Subcutaneous abdominal adipose tissue (tissue), 5 donors: ENCODE measurements at regions not wholly inside any gene's neighbourhood (a gene's known extent, or its start where the extent isn't known, plus 50 kb on each side); places are given as distances from the start of the nearest gene placed in this dataset.

Experiments used
- H3K27ac ChIP-seq: one replicate; pipeline ENCODE4 v1.7.0; 2013; ENCODE audit warnings: low read depth, mild to moderate bottlenecking, inconsistent platforms, low read length, moderate library complexity
- H3K27me3 ChIP-seq, 5 donors: one replicate each; pipeline ENCODE4 v1.7.0; 2013; ENCODE audit warnings: low read length in 5 of 5, inconsistent platforms in 1 of 5; ENCODE audit not compliant: control insufficient read depth in 5 of 5, insufficient read depth in 4 of 5
- H3K36me3 ChIP-seq, 5 donors: one replicate each; pipeline ENCODE4 v1.7.0; 2013; ENCODE audit warnings: low read length in 5 of 5; ENCODE audit not compliant: control insufficient read depth in 5 of 5, insufficient read depth in 5 of 5
- H3K4me1 ChIP-seq, 5 donors: one replicate each; pipeline ENCODE4 v1.7.0; 2013; ENCODE audit warnings: low read length in 5 of 5, mild to moderate bottlenecking in 3 of 5, moderate library complexity in 1 of 5; ENCODE audit not compliant: control insufficient read depth in 5 of 5, insufficient read depth in 5 of 5
- H3K4me3 ChIP-seq, 5 donors: one replicate each; pipeline ENCODE4 v1.7.0; 2013; ENCODE audit warnings: low read length in 5 of 5, low read depth in 1 of 5
- H3K9ac ChIP-seq, 5 donors: one replicate each; pipeline ENCODE4 v1.7.0; 2013; ENCODE audit warnings: low read length in 5 of 5, mild to moderate bottlenecking in 4 of 5, moderate library complexity in 3 of 5
- H3K9me3 ChIP-seq, 5 donors: one replicate each; pipeline ENCODE4 v1.7.0; 2013; ENCODE audit warnings: low read length in 5 of 5; ENCODE audit not compliant: control insufficient read depth in 5 of 5
- donor health status: healthy.
- donor health status: healthy.
- donor health status: healthy.
- donor health status: healthy.
- donor health status: healthy.

DNA sequence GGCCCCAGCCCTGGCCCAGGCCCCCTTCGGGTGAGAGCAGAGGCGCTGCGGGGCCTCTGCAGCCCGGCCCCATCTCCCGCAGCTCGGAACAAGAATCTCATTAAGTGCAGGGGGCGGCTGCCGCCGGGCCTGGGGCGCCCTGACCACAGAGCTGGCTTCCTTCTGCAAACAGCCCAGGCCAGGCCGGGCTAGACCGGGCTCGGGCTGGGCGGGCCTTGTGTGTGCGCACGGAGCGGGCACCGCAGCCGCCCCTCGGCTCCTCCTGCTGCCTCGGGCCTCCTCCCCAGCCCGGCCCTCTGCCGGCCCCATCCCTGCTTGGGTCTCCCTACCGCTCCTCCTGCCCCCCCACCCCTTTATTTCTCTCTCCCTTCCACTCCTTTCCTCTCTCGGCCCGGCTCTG lies 83.3 kb downstream of the EFNB1 start:
- Histone ChIP-seq H3K9ac (no peak overlapping the region), H3K9me3 (no peaks in the 10 kb centered on the region), H3K27ac (no peak overlapping the region), H3K36me3 (no peaks in the 10 kb centered on the region), H3K4me3 (no peak overlapping the region), H3K27me3 (peaks cover 3 to 28% (median 14%) of the 10 kb centered on the region in 5 donors), H3K4me1 (peaks cover 0 to 23% (median 15%) of the 10 kb centered on the region in 5 donors)

- peaks cover 0 to 23% (median 15%) of the 10 kb centered on the region in 5 donors for H3K4me1 ChIP-seq
- no peak overlapping the region for H3K27ac ChIP-seq
- no peak overlapping the region for H3K9ac ChIP-seq
- H3K27me3 ChIP-seq, result peaks cover 2 to 34% (median 12%) of the 10 kb centered on the region in 5 donors
- no peak overlapping the region for H3K4me3 ChIP-seq
- H3K9me3 ChIP-seq, result no peaks in the 10 kb centered on the region
- no peaks in the 10 kb centered on the region for H3K36me3 ChIP-seq
Measured at GRCh38 chrX:68910731-68911428, 82.1 kb downstream of the EFNB1 start.

DNA sequence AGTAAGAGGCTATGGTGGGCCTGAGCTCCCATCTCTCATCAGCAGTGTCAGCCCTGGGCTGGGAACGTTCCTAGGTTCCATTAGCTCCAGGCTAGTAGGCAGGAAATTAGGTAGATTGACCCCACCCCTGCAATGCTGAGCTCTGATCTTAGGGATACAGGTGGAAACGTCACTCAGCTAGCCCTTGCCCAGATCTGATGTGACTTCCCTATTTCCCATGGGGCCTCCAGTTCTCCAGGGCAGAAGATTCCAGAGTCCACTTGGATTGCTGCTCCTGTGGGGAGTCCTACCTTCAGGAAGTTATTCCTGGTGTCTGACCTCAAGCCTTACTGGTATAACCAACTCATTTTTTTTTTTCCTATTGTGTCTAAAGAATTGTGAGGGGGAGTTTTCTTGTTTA lies 81.1 kb downstream of the EFNB1 start:
- Histone ChIP-seq H3K9ac (no peak overlapping the region), H3K4me1 (peaks cover 0 to 23% (median 15%) of the 10 kb centered on the region in 5 donors), H3K9me3 (no peaks in the 10 kb centered on the region), H3K36me3 (no peaks in the 10 kb centered on the region), H3K27me3 (peaks cover 2 to 34% (median 12%) of the 10 kb centered on the region in 5 donors), H3K4me3 (no peak overlapping the region), H3K27ac (no peak overlapping the region)

GRCh38 chrX:68908071-68908470 lies 79.2 kb downstream of the EFNB1 start:
- peaks cover 2 to 30% (median 12%) of the 10 kb centered on the region in 5 donors for H3K27me3 ChIP-seq
- H3K36me3 ChIP-seq, result no peaks in the 10 kb centered on the region

DNA sequence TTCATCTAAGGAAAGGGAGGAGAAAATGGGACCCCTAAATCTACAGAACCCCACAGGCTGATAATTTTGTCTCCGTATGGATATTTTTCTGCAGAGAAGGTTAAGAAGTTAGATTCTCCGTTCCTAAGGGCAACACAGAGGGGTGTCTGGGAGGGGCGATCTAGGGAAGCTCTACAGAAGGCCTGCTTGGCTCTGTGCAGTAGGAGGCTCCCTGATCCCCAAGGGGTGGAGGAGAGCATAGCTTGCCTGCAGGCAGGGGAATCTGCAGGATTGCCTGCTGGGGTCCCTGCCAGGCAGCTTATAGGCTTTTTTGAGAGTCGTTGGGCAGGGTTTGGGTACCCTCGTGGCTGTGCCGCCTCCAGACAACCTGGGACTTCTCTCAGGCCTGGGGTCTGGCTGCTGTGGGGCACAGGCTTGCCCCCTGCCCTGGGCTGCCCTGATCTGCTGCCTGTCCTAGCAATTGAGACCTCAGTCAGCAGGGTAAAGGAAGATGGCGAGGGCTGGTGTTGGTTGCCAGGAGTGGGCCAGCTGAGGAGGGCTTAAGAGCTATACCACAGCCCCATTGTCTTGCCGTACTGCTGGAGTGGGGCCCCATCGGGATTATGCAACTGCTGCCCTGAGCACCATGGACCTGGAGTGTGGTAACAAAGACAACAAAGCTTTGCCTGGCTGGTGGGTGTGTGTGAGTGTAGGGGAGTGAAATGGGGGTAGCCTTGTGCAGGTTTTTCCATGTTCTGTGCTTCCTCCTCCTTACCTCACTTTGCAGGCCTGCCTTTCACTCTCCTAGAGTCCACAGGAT lies 74.1 kb downstream of the EFNB1 start:
- Histone ChIP-seq H3K4me3 (no peak overlapping the region), H3K9me3 (no peaks in the 10 kb centered on the region), H3K9ac (no peak overlapping the region), H3K27ac (no peak overlapping the region), H3K4me1 (peaks cover 0 to 2% (median 1%) of the 10 kb centered on the region in 5 donors), H3K27me3 (peaks cover 0 to 12% (median 9%) of the 10 kb centered on the region in 5 donors), H3K36me3 (no peaks in the 10 kb centered on the region)

More at GRCh38 chrX:68908071-68908470, 79.2 kb downstream of the EFNB1 start:
- Histone ChIP-seq H3K4me3 (no peak overlapping the region), H3K27ac (no peak overlapping the region), H3K9me3 (no peaks in the 10 kb centered on the region), H3K9ac (no peak overlapping the region), H3K4me1 (peaks cover 0 to 20% (median 13%) of the 10 kb centered on the region in 5 donors)

DNA sequence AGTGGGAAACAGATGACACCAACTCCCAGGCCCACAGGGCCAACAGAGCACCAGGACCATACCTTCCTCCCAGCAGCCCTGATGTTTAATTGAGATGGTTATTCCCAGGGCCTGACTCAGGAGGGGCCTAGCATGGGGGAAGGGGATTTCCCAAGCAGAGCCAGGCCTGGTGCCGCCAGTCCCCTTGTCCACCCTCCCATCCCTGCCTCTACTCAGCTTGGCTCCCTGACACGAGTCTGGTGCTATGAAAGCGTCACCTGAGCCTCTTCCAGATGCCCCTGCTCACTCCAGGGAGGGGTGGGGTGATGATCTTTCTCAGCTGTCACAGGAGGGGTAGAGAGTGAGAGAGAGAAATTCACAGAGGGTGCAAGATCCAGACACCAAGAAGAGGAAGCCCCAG lies 72.7 kb downstream of the EFNB1 start:
- H3K9ac ChIP-seq, result no peak overlapping the region
- H3K27me3 ChIP-seq, result peaks cover 0 to 15% (median 3%) of the 10 kb centered on the region in 5 donors
- H3K4me1 ChIP-seq, result peaks cover 8 to 16% (median 15%) of the 10 kb centered on the region in 5 donors
- H3K36me3 ChIP-seq, result no peaks in the 10 kb centered on the region
- no peaks in the 10 kb centered on the region for H3K9me3 ChIP-seq
- no peak overlapping the region for H3K4me3 ChIP-seq
- no peak overlapping the region for H3K27ac ChIP-seq

DNA sequence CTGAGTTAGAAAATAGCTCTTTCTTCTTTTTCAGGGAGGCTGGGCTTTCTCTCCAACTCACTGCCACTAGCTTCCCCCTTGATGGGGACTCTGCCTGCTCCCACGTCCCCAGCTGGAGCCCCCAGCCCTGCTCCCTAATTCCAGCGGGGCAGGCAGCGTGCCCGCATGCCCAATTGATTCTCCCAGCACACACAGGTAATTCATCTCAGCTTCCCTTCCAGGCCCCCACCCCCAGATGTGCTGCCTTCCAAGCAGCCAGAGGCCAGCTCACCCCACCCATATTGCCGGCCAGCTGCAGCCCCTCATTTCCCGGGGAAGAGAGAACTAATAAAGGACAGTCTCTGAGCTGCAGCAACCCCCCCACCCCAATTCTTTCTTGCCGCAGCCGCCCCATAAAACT lies 69.8 kb downstream of the EFNB1 start:
- Histone ChIP-seq H3K4me3 (no peak overlapping the region), H3K9ac (no peak overlapping the region), H3K27me3 (peaks cover 0 to 15% (median 5%) of the 10 kb centered on the region in 5 donors), H3K9me3 (no peaks in the 10 kb centered on the region), H3K27ac (no peak overlapping the region), H3K36me3 (no peaks in the 10 kb centered on the region), H3K4me1 (peaks cover 9 to 41% (median 38%) of the 10 kb centered on the region in 5 donors)

DNA sequence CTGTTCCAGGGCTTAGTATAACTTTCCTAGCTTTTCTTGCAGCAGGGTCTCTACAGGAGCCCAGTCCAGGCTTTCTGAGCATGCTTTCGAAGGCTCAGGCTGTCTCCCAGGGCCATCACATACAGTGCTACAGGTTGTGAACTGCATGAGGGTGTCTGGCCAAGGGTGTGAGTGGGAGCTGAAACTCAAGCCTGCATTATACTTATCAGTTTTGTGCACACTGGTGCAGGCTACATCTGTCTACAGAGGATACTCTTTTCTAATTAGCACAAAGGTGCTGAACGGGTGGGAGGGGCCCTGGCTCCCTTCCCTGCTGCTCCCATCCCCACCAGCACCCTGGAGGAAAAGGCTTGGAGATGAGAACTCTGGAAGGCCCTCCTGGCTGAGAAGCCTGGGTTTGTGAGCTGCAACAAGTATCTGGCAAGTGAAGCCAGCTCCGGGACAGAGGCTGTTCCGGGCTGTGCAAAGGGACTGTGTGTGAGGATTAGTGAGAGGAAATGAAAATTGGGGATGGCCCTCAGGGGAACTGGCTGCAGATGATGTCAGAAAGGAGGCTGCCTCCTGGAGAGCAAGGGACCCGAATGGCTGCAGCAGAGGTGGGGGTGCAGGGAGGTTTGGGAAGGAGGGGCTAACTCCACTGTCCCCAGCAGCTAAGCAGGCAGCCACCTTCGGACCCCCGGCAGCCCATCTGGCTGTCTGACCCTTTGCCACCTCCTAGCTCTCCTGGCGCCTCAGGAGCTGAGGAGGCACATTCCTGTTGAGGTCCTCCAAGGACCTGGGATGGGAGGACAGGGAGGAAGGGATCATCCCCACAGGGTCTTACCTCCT lies 68.5 kb downstream of the EFNB1 start:
- H3K27me3 ChIP-seq, result peaks cover 0 to 12% (median 5%) of the 10 kb centered on the region in 5 donors
- H3K9me3 ChIP-seq, result no peaks in the 10 kb centered on the region
- H3K4me3 ChIP-seq, result no peak overlapping the region
- H3K9ac ChIP-seq, result no peak overlapping the region
- H3K4me1 ChIP-seq, result peaks cover 9 to 49% (median 42%) of the 10 kb centered on the region in 5 donors
- H3K27ac ChIP-seq, result no peak overlapping the region
- no peaks in the 10 kb centered on the region for H3K36me3 ChIP-seq

- H3K27ac ChIP-seq, result peak overlapping the region; percentile 84
Measured at GRCh38 chrX:68896581-68896980, 67.8 kb downstream of the EFNB1 start.

More at GRCh38 chrX:68896581-68896980, 67.8 kb downstream of the EFNB1 start:
- H3K9me3 ChIP-seq, result no peaks in the 10 kb centered on the region
- no peak overlapping the region for H3K9ac ChIP-seq
- no peak overlapping the region for H3K4me3 ChIP-seq
- H3K4me1 ChIP-seq, result peaks cover 9 to 49% (median 42%) of the 10 kb centered on the region in 5 donors
- H3K36me3 ChIP-seq, result no peaks in the 10 kb centered on the region
- H3K27me3 ChIP-seq, result peaks cover 4 to 14% (median 5%) of the 10 kb centered on the region in 5 donors
